GM12878 (cell line): ENCODE measurements at regions not wholly inside any gene's neighbourhood (a gene's known extent, or its start where the extent isn't known, plus 50 kb on each side); places are given as distances from the start of the nearest gene placed in this dataset.

Experiments used
- BRCA1 ChIP-seq: IDR thresholded peaks from 2 replicates; pipeline ENCODE4 v1.6.1; 2011; ENCODE audit warnings: low read depth, low read length, improper control_type of control experiment
- CEBPB ChIP-seq, 2 experiments: fragments of 150-350 bp in 1 of 2; IDR thresholded peaks; 2 replicates each; pipeline ENCODE4 v1.6.1; 2012 to 2014; ENCODE audit warnings: low read depth in 2 of 2, low read length in 2 of 2, borderline replicate concordance in 1 of 2, inconsistent platforms in 1 of 2
- CHD4 ChIP-seq: fragments of 200-600 bp; sonication (generic); IDR thresholded peaks from 2 replicates; pipeline ENCODE4 v1.6.1; 2016; ENCODE audit warnings: mild to moderate bottlenecking
- EP300 ChIP-seq, 2 experiments: fragments of 150-350 bp in 1 of 2; IDR thresholded peaks; 2 replicates each; pipeline ENCODE4 v1.6.1; 2011 to 2012; ENCODE audit warnings: low read depth in 2 of 2, low read length in 2 of 2, borderline replicate concordance in 1 of 2, improper control_type of control experiment in 1 of 2, inconsistent platforms in 1 of 2; ENCODE audit not compliant: control insufficient read depth in 1 of 2
- MAX ChIP-seq: IDR thresholded peaks from 2 replicates; pipeline ENCODE4 v1.6.1; 2012; ENCODE audit warnings: low read depth, low read length, improper control_type of control experiment
- SP1 ChIP-seq: IDR thresholded peaks from one replicate; pipeline ENCODE4 v1.6.1; 2011; ENCODE audit warnings: low read depth, low read length
- SREBF1 ChIP-seq: IDR thresholded peaks from 2 replicates; pipeline ENCODE4 v1.6.1; 2012; ENCODE audit warnings: mild to moderate bottlenecking, low read length
- TAF1 ChIP-seq: IDR thresholded peaks from 2 replicates; pipeline ENCODE4 v1.6.1; 2011; ENCODE audit warnings: mild to moderate bottlenecking, low read depth, low read length, borderline replicate concordance
- TARDBP ChIP-seq: IDR thresholded peaks from 2 replicates; pipeline ENCODE4 v1.6.1; 2016; ENCODE audit warnings: borderline replicate concordance
- TCF7 ChIP-seq: IDR thresholded peaks from 2 replicates; pipeline ENCODE4 v1.6.1; 2014; ENCODE audit warnings: antibody characterized with exemption, borderline replicate concordance
- YY1 ChIP-seq: IDR thresholded peaks from 2 replicates; pipeline ENCODE4 v1.6.1; 2011; ENCODE audit warnings: low read depth, mild to moderate bottlenecking, low read length
- TF ChIP-seq, protein P1 (sequence below), 3 experiments: IDR thresholded peaks in 2 of 3; conservative IDR thresholded peaks in 1 of 3; 2 replicates each; pipeline ENCODE4 v1.5.1; 2011; ENCODE audit warnings: low read depth in 3 of 3, low read length in 3 of 3, mild to moderate bottlenecking in 3 of 3, control low read depth in 2 of 3, moderate library complexity in 2 of 3, inconsistent platforms in 1 of 3, mixed read lengths in 1 of 3; ENCODE audit not compliant: control insufficient read depth in 2 of 3, insufficient read depth in 1 of 3; ENCODE audit errors: extremely low read depth in 1 of 3
- TF ChIP-seq, protein P2 (sequence below): fragments of 450-650 bp; IDR thresholded peaks from 2 replicates; pipeline ENCODE4 v1.6.1; 2017; ENCODE audit warnings: mild to moderate bottlenecking

DNA sequence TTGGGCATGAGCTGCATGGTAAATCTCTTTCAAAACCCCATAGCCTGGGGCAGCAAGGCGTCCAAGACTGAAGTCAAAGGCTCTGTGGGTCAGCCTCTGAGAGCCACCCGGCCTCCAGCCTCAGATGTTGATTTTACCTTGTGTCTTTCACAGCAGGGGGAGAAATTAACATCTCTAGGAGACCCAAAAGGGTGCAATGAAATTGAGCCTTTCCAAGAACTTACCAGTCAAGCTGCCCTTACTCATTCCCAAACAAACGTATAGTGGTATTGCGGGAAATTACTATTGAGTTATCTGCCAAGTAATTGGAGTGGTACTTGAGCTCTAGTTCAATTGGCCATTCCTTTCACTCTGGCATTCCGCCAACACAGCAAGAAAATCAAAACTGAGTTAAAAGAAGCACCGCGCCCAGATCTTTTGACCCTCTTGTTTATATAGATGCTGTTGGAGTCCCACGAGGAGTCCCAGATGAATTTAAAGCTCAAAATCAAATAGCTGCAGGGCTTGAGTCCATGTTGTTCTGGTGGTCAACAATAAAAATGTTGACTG is 380.7 kb upstream of the SYT1 start:
- TF ChIP-seq EP300 (IDR thresholded peaks at IDR 0.05; ENCODE audit: borderline replicate concordance in 1 of 2, control insufficient read depth in 1 of 2, low read depth in 2 of 2, low read length in 2 of 2) (no peak), MAX (no peak), YY1 (no peak), TAF1 (no peak), TARDBP (no peak), CHD4 (no peak), TCF7 (no peak), CEBPB (IDR thresholded peaks at IDR 0.05; ENCODE audit: borderline replicate concordance in 1 of 2, low read depth in 2 of 2, low read length in 2 of 2) (no peak), SREBF1 (no peak), SP1 (no peak), BRCA1 (no peak)
- TF ChIP-seq, protein P1, sequence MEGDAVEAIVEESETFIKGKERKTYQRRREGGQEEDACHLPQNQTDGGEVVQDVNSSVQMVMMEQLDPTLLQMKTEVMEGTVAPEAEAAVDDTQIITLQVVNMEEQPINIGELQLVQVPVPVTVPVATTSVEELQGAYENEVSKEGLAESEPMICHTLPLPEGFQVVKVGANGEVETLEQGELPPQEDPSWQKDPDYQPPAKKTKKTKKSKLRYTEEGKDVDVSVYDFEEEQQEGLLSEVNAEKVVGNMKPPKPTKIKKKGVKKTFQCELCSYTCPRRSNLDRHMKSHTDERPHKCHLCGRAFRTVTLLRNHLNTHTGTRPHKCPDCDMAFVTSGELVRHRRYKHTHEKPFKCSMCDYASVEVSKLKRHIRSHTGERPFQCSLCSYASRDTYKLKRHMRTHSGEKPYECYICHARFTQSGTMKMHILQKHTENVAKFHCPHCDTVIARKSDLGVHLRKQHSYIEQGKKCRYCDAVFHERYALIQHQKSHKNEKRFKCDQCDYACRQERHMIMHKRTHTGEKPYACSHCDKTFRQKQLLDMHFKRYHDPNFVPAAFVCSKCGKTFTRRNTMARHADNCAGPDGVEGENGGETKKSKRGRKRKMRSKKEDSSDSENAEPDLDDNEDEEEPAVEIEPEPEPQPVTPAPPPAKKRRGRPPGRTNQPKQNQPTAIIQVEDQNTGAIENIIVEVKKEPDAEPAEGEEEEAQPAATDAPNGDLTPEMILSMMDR (IDR thresholded peaks at IDR 0.05 in 2 of 3, conservative IDR thresholded peaks at IDR 0.05 in 1 of 3; ENCODE audit: control insufficient read depth in 2 of 3, extremely low read depth in 1 of 3, insufficient read depth in 1 of 3, low read depth in 3 of 3, low read length in 3 of 3) = no peak
- TF ChIP-seq, protein P2, sequence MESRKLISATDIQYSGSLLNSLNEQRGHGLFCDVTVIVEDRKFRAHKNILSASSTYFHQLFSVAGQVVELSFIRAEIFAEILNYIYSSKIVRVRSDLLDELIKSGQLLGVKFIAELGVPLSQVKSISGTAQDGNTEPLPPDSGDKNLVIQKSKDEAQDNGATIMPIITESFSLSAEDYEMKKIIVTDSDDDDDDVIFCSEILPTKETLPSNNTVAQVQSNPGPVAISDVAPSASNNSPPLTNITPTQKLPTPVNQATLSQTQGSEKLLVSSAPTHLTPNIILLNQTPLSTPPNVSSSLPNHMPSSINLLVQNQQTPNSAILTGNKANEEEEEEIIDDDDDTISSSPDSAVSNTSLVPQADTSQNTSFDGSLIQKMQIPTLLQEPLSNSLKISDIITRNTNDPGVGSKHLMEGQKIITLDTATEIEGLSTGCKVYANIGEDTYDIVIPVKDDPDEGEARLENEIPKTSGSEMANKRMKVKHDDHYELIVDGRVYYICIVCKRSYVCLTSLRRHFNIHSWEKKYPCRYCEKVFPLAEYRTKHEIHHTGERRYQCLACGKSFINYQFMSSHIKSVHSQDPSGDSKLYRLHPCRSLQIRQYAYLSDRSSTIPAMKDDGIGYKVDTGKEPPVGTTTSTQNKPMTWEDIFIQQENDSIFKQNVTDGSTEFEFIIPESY = no peak
